ENCODE measurements at regions not wholly inside any gene's neighbourhood (a gene's known extent, or its start where the extent isn't known, plus 50 kb on each side); places are given as distances from the start of the nearest gene placed in this dataset.

GRCh38 chr1:208868554-208868953 is 624.4 kb upstream of the PLXNA2 start:
- TF ChIP-seq BHLHE40 (IDR thresholded peaks at IDR 0.05; ENCODE audit: borderline replicate concordance) (no peak), SP1 (IDR thresholded peaks at IDR 0.05) (no peak), TARDBP (IDR thresholded peaks at IDR 0.05) (no peak), ARNT (IDR thresholded peaks at IDR 0.05) (no peak), FOXK2 (IDR thresholded peaks at IDR 0.05) (no peak), ELF4 (IDR thresholded peaks at IDR 0.05) (no peak), FOXA1 (IDR thresholded peaks at IDR 0.05) (no peak), FOXM1 (IDR thresholded peaks at IDR 0.05; ENCODE audit: borderline replicate concordance) (no peak), SUZ12 (IDR thresholded peaks at IDR 0.05) (no peak), L3MBTL2 (conservative IDR thresholded peaks at IDR 0.05) (no peak)
- TF ChIP-seq, protein P1, sequence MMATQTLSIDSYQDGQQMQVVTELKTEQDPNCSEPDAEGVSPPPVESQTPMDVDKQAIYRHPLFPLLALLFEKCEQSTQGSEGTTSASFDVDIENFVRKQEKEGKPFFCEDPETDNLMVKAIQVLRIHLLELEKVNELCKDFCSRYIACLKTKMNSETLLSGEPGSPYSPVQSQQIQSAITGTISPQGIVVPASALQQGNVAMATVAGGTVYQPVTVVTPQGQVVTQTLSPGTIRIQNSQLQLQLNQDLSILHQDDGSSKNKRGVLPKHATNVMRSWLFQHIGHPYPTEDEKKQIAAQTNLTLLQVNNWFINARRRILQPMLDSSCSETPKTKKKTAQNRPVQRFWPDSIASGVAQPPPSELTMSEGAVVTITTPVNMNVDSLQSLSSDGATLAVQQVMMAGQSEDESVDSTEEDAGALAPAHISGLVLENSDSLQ (IDR thresholded peaks at IDR 0.05) = no peak
